Head of caudate nucleus (tissue), 42 donors: ENCODE measurements at regions not wholly inside any gene's neighbourhood (a gene's known extent, or its start where the extent isn't known, plus 50 kb on each side); places are given as distances from the start of the nearest gene placed in this dataset.

Experiments
- DNase-seq, 42 donors: peaks; one replicate each; pipeline versions ENCODE4 v3.0.0 to v3.0.0-alpha.2; 2020 to 2021; ENCODE audit warnings: mixed read lengths in 7 of 42
- intact Hi-C: fragments of 100-400 bp; cut with DNase I; formaldehyde crosslinking; loops from one replicate; pipeline ENCODE4 v1.15.0; 2022

DNA sequence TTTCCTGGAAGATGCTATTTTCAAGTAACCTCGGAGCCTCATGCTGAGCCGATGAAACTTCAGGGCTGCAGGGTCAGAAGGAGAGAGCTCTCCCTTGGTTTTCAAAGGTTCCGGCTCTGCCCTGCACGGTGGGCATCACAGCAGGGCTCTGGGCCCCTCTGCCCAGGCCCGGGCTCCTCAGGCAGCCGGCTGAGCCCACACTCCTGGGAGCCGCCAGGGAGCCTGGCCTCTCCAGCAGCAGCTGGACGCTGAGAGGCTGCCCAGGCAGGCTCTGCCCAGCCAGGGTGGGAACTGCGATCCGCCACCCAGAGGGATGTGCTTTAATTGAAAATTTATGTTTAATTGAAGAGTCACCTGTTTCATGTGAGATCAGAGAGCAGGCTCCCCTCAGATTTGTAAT, 97.5 kb upstream of the MGMT start:
- peak in 1 of 42 donors; percentile 17 for DNase-seq
- intact Hi-C loops, result no loop called here

DNA sequence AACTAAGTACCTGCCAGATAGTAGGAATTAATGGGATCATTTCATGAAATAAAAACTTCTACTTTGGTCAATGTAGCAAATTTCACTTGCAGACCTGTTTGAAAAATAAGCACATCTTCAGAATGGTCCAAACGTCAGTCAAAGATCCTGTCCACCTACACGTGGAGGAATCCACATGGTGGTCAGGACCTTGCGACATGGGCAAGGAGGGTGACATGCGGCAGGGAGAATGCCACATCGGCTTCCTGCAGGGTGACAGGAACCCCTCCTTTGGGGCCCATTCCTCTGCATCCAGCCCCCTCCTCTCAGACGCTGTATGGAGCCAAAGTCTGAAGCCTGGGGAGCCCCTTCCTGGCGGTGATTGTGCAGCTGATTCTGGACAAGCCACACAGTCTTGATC, 95.5 kb upstream of the MGMT start:
- intact Hi-C loops, result no loop called here
- DNase-seq, result peak in 1 of 42 donors; percentile 5

DNA sequence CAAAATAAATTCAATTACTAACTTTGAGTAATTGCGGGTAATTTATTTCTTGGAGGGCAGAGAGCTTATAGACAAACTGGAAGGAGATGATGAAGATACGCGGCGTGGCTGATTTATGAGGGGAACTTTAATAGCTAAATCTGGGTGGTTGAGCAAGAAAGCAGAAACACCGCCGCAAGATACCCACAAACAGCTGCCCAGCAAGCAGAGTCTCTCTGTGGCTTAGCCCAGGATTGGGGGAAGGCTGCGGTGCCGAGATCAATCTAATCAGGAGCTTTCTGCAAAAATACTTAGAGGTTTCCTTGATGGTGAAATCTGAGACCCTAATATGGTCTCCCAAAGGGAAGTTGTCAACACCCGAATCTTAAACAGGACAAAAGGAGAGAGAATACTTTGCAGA, 94.9 kb upstream of the MGMT start:
- peak in 1 of 42 donors; percentile 37 for DNase-seq
- intact Hi-C loops, result no loop called here

DNA sequence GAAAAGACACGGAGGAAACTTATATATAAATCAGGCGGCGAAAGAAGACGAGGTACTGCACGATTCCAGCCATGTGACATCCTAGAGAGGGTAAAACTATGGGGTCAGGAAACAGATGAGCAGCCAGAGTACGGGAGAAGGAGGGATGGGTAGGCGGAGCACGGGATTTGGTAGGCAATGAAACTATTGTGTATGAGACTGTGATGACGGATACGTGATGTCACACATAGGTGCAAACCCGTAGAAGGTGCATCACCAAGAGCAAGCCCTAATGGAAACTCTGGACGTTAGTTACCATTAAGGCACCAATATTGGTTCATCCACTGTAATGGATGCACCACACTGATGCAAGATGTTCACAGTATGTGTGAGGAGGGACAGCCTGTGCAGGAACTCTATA, 93.8 kb upstream of the MGMT start:
- intact Hi-C loops, result no loop called here
- peak in 1 of 42 donors; percentile 16 for DNase-seq

DNA sequence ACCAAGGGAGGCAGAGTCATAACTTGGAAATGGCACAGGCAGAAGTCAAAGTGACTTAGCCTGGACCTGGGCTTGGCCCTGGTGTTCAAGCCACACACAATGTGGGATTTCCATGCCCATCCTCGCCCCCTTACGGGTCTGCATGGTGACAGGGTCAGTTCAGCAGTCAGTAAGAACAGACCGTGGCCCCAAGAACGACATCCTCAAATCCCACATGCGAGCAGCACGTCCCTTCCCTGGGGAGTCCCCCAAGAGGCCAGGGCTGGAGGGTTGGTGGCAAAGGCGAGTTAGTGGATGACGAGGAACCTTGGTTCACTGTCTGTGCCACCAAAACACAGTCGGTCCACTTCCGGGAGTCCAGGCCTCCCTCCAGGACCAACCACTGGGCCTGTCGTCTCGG, 93.3 kb upstream of the MGMT start:
- intact Hi-C loops, result no loop called here

DNA sequence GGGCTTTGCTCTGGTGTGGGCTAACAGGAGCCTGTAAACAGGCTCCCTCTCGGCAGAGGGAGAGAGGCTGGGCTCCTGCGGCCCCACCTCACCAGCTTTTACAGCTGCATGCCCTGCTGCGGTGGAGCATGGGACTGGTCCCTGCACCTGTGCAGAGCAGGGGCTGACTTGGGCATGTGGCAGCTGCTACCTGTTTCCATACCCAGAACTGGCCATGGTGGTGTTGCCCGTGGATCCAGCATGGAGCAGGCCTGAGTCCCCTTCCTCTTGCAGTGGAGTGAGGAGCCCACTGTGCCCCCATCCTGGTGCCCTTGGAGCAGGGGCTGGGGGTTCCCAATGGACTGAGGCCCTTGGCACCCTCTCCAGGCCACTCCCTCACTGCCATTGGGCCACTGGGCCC, 91.9 kb upstream of the MGMT start:
- peak in 1 of 42 donors; percentile 22 for DNase-seq
- intact Hi-C loops, result no loop called here

More for the DNA sequence above, 93.3 kb upstream of the MGMT start:
- peak in 1 of 42 donors; percentile 36 for DNase-seq

DNA sequence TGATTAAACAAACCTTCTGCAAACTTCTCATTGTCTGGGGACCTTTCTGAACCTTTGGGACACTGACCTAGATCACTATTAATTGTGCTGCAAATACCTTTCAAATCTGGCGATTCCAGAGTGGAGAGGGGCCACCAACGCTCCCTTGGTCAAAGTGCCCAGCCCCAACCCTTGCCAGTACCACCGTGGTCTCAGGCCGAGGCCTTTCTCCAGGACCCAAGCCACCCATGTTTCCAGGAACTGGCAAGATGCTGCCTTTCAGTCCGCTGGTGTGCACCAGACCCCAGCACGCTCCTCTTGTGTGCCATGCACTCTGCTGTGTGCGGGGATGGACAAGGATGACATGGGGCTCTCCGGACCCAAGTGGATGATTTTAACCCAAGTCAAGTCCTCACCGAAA, 91.1 kb upstream of the MGMT start:
- intact Hi-C loops, result no loop called here
- DNase-seq, result peak in 1 of 42 donors; percentile 33

DNA sequence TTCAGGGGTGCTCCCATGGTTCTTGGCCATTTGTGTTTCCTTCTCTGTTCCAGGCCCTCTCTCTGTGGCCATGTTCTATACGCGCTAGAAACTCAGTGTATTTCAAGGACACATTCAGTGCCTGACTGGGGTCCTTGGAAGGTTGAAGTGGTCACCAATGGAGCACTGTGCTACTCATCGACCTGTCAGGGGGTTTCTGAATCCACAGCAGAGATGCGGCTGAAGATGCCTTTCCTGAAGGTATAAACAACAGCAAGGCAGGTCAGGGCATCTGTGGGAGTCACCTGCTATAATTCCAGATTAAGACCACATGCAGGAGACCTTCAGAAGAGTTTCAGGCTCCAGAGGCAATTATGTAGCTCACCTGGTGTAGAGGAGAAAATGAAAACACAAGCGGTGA, 86.8 kb upstream of the MGMT start:
- peak in 1 of 42 donors; percentile 13 for DNase-seq
- intact Hi-C loops, result no loop called here

DNA sequence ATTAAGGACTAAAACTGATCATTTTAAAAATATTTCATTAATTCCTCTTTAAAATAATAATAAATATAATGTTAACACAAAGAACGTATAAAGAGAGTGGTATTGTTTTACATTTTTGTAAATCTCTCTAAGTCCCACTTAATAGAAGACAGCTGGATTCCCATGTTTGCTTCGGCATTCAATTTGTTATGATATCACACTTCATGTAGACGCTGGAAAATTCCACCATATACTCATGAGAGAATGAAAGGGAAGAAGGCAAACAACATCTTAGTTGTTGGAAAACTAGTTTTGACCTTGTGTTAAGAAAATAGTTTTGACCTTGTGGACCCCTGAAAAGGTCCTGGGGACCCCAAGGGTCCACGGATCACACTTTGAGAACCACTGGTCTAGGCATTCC, 85.3 kb upstream of the MGMT start:
- intact Hi-C loops, result no loop called here
- peak in 1 of 42 donors; percentile 9 for DNase-seq

DNA sequence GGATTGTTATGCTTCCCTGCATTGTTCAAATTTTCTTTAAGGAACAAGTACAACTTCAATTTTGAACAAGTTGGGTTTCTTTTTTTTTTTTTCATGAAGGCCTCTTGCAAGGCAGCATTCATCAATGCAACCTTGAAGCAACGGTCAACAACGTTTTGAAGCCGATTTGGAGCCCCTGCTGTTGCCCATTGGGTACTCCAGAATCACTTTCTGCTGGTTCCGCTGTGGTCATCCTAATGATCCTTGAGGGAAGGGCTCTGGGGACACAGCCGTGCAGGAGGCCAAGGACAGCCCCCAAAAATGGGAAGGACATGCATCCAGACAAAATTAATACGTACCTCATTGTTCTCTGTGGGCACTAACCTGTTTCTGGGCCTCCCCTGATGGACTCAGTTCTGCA, 84.6 kb upstream of the MGMT start:
- DNase-seq, result peak in 1 of 42 donors; percentile 32
- intact Hi-C loops, result no loop called here

DNA sequence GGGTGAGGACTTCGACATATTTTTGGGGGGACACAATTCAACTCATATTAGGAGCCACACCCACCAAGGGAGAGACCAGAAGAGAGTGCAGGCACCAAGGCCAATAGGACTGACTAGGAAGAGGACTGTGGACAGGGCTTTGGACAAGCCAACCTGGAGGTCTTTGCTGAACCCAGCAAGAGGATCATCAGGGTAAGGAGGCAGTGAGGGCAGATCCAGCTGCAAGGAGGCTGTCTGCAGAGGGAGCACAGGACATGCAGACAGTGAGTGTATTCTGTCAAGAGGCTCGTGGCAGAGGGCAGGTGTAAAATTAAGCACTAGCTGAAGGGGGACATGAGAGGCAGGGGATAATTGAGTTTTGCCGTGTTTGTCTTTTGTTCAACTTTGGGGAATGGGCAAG, 83.4 kb upstream of the MGMT start:
- DNase-seq, result peak in 2 of 42 donors; percentile 14 to 27
- intact Hi-C loops, result no loop called here

DNA sequence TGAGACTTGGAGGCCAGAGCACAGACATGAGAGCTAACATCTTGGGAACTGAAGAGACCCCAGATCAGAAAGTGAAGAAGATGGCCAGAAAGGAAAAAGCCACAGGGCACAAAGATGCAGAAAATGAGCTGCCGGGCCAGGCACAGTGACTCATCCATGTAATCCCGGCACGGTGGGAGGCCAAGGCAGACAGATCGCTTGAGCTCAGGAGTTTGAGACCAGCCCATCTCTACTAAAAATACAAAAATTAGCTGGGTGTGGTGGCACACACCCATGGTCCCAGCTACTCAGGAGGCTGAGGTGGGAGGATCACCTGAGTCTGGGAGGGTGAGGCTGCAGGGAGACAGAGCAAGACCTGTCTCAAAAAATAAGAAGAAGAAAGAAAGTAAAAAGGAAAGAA, 81.4 kb upstream of the MGMT start:
- intact Hi-C loops, result no loop called here
- DNase-seq, result peak in 2 of 42 donors; percentile 26 to 31

DNA sequence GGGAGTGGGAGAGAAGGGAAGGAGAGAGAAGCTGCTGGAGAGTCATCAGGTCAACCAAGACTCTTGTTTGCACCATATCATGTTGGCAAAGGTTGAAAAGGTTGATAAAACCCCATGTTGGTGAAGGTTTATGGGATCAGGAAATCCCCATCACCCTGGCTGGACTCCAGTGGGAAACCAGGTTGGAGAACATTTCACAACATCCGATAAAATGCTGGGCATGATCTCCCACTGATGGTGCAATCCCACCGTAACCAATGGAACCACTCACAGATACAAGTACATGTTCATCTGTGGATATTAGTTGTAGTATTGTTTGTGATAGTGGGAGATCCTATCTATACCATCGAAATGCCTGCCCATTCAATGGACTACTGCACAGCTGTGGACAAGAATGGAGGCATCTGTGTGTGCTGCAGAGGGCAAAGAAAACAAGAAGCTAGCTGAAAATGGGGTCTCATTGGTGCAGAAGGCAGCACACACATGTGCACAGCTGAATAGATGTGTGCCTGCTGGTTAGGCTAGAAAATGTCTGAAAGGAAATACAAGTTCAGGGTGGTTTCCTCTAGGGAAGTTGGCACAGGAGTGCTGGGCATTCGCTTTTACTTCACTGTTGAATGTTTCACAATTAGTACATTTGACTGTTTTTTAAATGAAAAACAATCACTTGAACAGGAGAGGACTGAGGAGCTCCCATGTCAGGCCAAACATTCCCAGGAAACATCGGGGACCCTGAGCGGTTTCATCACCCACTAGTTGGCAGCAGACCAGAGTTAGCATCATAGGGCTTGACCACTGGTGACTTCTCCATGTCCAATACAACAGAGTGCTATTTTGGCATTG, 80.4 kb upstream of the MGMT start:
- DNase-seq, result peak in 2 of 42 donors; percentile 17 to 20
- intact Hi-C loops, result no loop called here

DNA sequence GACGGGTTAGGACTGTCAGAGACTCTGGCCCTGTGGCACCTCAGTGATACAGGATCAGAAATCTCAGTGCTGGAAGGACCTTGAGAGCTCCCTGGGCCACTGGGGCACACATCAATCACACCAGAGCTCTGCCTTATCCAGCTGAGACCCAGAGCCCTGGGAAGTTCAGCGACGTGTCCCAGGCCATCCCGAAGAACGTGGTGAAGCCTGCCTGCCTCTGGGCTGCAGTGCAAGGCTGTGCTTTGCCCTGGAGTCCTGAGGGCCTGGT, 79.8 kb upstream of the MGMT start:
- intact Hi-C loops, result no loop called here
- DNase-seq, result peak in 2 of 42 donors; percentile 18 to 20

DNA sequence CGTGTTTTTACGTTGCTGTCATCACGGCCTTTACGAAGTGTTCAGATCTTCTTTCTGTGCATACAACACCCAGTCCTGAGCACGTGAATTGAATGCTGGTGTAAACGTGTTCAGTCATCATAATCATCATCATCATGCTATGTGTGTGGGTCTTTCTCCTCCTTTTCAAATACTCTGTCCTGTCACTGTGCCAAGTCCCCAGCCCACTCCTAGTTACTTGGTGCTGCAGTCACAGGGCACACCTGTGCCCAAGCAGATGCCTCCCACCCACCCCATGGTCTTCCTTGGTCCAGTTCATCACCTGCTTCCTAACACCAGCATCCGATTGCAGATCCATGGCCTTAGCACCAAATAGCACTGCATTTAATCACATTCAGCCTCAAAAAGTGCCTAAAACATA, 78.6 kb upstream of the MGMT start:
- intact Hi-C loops, result no loop called here
- DNase-seq, result peak in 2 of 42 donors; percentile 25 to 36

DNA sequence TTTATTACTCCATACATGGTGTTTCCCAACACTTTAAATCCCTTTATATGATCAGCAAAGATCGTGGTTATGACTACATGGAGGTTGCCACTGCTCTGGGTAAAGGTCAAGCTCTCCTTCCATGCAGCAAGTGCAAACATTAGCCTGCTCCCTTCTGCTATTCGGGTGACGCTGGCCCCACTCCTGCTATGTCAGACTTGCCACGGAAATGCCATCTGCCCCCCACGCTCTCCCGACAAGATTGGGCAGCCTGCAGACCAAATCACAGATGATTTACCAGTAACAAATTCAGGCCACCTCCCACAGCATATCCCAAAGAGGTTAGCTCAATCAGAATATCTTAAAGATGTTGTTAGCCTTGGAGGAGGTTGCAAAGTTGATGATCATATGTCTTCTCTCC, 77.8 kb upstream of the MGMT start:
- peak in 2 of 42 donors; percentile 0 to 10 for DNase-seq
- intact Hi-C loops, result no loop called here

DNA sequence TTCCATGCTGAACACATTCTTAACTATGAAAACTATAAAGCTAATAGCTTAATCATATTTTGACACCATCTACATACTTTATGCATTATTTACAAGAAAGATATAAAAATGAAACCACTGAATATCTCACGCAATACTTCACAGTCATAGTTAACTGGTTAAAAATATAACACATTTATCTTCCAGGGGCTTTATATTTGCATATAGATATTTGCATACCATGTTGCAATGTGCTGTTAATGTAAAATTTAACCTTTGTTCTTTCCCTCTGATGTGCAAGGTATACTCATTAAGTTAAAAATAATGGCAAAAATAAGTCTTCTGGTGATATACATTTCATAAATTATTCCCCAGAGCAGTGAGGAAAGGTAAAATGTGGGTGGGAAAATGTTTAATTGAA, 76.9 kb upstream of the MGMT start:
- no peak for DNase-seq
- intact Hi-C loops, result no loop called here

DNA sequence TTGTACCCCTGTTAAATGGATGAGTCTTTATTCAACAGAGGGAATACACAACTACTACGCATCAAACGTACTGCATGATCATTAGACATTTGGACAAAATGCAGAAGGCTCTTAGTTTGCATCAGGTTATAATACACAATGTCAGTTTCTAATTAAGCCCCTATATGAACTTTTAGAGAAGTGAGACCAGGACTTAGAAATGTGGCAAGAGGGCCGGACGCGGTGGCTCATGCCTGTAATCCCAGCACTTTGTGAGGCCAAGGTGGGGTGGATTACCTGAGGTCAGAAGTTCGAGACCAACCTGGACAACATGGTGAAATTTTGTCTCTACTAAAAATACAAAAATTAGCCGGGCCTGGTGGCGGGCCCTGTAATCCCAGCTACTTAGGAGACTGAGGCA, 76.3 kb upstream of the MGMT start:
- DNase-seq, result peak in 2 of 42 donors; percentile 31 to 32

DNA sequence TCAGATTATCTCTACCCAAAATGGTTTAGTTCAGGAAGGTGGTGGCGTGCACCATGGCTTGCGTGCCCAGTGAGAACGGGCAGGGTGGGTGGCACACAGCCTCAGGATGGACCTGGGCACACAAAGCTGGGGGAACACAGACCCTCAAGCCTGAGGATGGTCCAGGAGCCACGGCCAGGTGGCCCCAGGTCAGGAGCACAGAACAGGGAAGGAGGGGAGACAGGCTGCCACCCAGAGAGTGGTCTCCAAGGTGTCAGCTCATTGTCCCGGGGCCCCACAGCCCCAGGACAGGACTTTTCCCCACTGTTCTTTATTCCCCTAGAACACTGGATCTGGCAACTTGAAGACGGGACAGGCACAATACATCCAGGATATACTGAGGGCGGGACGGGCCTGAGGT, 75.6 kb upstream of the MGMT start:
- peak in 2 of 42 donors; percentile 0 to 18 for DNase-seq
- intact Hi-C loops, result no loop called here

More for the DNA sequence above, 76.3 kb upstream of the MGMT start:
- intact Hi-C loops, result no loop called here

DNA sequence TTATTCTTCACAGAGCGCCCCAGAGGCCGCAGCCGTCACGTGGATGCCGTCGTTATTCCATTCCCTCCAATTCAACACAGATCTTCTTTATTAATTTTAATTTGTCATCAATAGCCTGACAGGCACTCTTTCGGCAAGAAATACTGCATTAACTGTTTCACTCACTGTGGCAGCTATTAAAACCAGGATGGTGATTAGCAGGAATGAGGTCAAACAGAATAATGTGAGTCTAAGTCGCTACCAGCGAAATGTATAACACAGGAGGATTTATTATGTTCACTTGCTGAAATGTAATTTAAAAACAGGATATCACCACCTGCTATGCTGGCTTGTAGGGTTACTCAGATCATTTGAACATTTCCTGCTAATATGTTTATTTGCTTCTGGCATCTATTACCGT, 74.2 kb upstream of the MGMT start:
- peak in 1 of 42 donors; percentile 3 for DNase-seq
- intact Hi-C loops, result no loop called here

DNA sequence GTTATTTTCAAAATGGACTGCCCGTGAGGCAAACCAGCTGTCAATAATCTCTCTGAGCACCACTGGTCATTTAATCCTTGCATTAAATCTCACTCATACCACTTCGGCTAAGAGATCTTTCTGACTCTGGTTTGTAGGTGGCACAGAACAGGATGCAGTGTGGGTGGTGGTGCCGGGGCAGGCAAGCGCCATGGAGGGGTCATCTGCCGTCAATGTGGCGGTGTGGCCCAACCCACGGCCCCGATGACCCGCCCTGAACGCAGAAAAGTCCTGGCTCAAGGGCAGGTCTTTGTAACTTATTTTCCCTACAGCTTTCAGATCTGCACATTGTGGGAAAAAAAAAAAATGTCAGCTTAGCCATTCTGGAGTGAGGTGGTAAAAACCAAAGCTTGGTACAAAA, 73.2 kb upstream of the MGMT start:
- DNase-seq, result peak in 3 of 42 donors; percentile 26 to 38 (median 30)
- intact Hi-C loops, result no loop called here
